Activated CD4-positive, alpha-beta T cell treated with anti-CD3 and anti-CD28 coated beads for 36 hours (primary cell): ENCODE measurements at regions not wholly inside any gene's neighbourhood (a gene's known extent, or its start where the extent isn't known, plus 50 kb on each side); places are given as distances from the start of the nearest gene placed in this dataset.

Source experiments
- ATAC-seq: fragments of 200-7000 bp; cut with Tn5 transposase; one replicate; pipeline ENCODE4 v1.10.0; 2021; ENCODE audit warnings: mild to moderate bottlenecking, moderate library complexity
- CTCF ChIA-PET: fragments of 350-600 bp; sonication (Branson Sonifier 250); formaldehyde crosslinking; loops from one replicate; lab custom pipeline; 2021; ENCODE audit warnings: antibody characterized with exemption; lab: Charles Lee
- POLR2A ChIA-PET: fragments of 350-600 bp; sonication (Branson Sonifier 250); formaldehyde crosslinking; loops from one replicate; lab custom pipeline; 2021; ENCODE audit warnings: antibody characterized with exemption, inconsistent platforms; lab: Charles Lee
- DNase-seq: peaks from one replicate; pipeline ENCODE4 v3.0.0-alpha.2; 2020
- H3K27ac Mint-ChIP-seq: one replicate; pipeline ENCODE4 v1.8.0; 2021; ENCODE audit warnings: mixed read lengths
- H3K27me3 Mint-ChIP-seq: one replicate; pipeline ENCODE4 v1.8.0; 2021; ENCODE audit warnings: mixed read lengths
- H3K36me3 Mint-ChIP-seq: one replicate; pipeline ENCODE4 v1.8.0; 2021; ENCODE audit warnings: low read depth, mixed read lengths
- H3K4me1 Mint-ChIP-seq: one replicate; pipeline ENCODE4 v1.8.0; 2021; ENCODE audit warnings: mixed read lengths
- H3K4me3 Mint-ChIP-seq: one replicate; pipeline ENCODE4 v1.8.0; 2021; ENCODE audit warnings: mild to moderate bottlenecking, moderate library complexity, mixed read lengths
- H3K9me3 Mint-ChIP-seq: one replicate; pipeline ENCODE4 v1.8.0; 2021; ENCODE audit warnings: low read depth, mixed read lengths
- intact Hi-C, 2 experiments: fragments of 100-400 bp; cut with DNase I in 1 of 2; cut with micrococcal nuclease in 1 of 2; formaldehyde crosslinking; loops; one replicate each; pipeline versions ENCODE4 v1.14.2 to v1.15.1; 2022 to 2024; cut with DNase I, micrococcal nuclease

DNA sequence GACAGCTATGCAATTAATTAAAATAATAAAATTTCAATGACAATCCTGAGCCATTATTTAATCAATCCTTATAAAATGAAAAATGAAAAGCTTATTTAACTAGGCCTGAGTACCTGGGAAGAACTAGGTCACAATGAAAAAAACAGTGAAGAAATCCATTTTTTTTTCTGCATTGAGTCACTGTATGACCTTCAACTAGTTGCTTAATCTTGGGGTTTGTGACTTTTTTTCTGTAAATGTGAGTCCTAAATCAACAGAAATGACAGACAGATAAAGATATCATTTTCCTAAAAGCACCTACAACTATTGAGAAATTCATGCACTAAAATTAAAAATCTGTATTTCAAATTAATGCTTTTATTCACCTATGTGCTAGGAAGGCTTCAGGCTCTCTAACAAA, 96.8 kb downstream of the TMEM26 start:
- Mint-ChIP-seq H3K27ac (no peak overlapping the region), H3K4me3 (no peak overlapping the region), H3K27me3 (peaks cover 2% of the 10 kb centered on the region), H3K9me3 (no peaks in the 10 kb centered on the region), H3K36me3 (no peaks in the 10 kb centered on the region), H3K4me1 (no peaks in the 10 kb centered on the region)
- intact Hi-C loops = no loop called here
- ChIA-PET CTCF (no interaction called here), POLR2A (no interaction called here)
- DNase-seq = no peak
- no peak for ATAC-seq

DNA sequence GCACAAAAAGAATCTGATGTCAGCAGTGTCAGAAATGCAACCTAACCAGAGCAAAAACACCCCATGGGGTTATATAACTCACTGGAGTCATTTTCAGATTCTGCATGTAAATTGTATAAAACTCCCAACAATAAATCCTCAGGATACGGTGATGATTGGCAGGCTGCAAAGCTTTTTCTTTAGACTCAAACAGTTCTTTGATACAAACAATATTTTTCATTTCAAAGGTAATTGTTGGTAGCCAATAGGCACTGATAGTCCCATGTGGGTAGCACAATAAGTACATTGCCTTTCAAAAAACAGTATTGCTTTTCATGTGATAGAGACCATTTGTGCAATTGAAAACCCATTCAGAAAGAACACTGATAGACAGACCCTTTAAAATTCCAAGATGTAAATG, 98.0 kb downstream of the TMEM26 start:
- H3K4me1 Mint-ChIP-seq = no peaks in the 10 kb centered on the region
- intact Hi-C loops = no loop called here
- no peak overlapping the region for H3K4me3 Mint-ChIP-seq
- peaks cover 2% of the 10 kb centered on the region for H3K27me3 Mint-ChIP-seq
- DNase-seq (no peak), ATAC-seq (no peak)
- H3K9me3 Mint-ChIP-seq = no peaks in the 10 kb centered on the region
- ChIA-PET POLR2A (no interaction called here), CTCF (no interaction called here)
- H3K36me3 Mint-ChIP-seq = no peaks in the 10 kb centered on the region
- no peak overlapping the region for H3K27ac Mint-ChIP-seq

DNA sequence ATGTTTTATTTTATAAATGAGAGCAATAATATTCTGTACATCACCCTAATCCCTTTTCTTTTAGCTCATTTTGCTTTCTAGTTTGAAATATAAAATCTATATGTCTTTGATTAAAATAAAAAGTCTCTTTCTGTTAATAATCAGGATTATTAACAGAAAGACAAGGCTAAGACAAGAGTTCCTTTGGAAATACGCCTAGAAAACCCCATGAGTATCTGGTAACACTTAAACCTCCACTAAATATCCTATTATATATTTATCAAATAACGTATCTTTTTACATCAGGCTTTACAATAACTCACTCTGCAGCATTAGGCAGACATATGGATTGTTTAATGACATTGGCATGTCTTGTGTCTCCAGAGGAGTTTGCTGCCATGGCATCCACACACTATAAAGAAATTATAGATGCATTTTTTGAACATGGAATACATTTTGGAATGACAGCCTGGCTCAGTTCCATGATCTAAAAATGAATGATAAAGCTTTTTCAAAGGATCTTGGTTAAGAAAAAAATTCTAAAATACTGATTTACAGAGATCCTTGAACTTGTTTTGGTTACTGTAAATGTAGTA, 98.7 kb downstream of the TMEM26 start:
- CTCF ChIA-PET = no interaction called here
- H3K4me1 Mint-ChIP-seq = no peaks in the 10 kb centered on the region

DNA sequence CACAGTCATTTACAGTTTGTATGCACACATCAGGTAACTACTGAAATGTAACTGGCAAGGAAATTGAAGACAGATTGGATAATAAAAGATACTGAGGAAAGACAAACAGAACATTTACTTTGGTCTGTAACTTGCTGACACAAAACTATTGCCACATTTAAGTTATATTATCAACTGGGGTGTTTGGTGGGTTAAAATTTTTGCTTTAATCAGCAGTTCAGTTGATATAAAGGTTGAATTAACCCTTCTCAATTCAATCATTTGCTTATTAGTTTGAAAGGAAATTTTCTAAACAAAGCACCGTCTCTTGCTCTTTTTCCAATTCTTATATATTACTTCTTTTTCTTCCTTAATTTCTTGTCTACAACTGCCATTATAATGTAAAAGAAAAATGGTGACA, 102.4 kb downstream of the TMEM26 start:
- no peak for ATAC-seq

More for the DNA sequence above, 98.7 kb downstream of the TMEM26 start:
- Mint-ChIP-seq H3K27ac (no peak overlapping the region), H3K9me3 (no peaks in the 10 kb centered on the region), H3K27me3 (peaks cover 2% of the 10 kb centered on the region), H3K4me3 (no peak overlapping the region), H3K36me3 (no peaks in the 10 kb centered on the region)
- POLR2A ChIA-PET = no interaction called here
- intact Hi-C loops = no loop called here
- DNase-seq = no peak
- no peak for ATAC-seq

DNA sequence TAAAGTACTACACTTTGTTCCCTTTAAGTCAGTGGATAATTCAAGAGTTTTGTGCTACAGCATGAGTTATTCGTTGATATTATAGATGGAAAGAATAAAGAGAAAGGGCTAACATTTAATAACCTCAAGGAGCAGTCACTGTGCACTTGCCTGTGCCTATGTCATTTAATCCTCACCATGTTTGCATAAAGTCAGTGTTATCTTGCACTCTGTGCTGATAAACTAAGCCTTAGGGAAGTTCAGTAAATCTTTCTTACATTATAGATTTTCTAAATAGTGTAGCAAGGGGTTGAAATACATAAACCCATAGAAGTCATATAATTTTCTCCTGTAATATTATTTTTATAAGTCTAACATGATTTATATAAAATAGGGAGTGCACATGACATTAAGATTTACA, 103.1 kb downstream of the TMEM26 start:
- Mint-ChIP-seq H3K9me3 (no peaks in the 10 kb centered on the region), H3K4me1 (no peaks in the 10 kb centered on the region), H3K27me3 (peaks cover 2% of the 10 kb centered on the region), H3K4me3 (no peak overlapping the region), H3K27ac (no peak overlapping the region), H3K36me3 (no peaks in the 10 kb centered on the region)
- no peak for ATAC-seq
- ChIA-PET CTCF (no interaction called here), POLR2A (no interaction called here)
- DNase-seq = no peak
- intact Hi-C loops = no loop called here

More for the DNA sequence above, 102.4 kb downstream of the TMEM26 start:
- ChIA-PET CTCF (no interaction called here), POLR2A (no interaction called here)
- Mint-ChIP-seq H3K27ac (no peak overlapping the region), H3K4me1 (no peaks in the 10 kb centered on the region), H3K36me3 (no peaks in the 10 kb centered on the region), H3K4me3 (no peak overlapping the region), H3K27me3 (peaks cover 2% of the 10 kb centered on the region), H3K9me3 (no peaks in the 10 kb centered on the region)
- intact Hi-C loops = no loop called here
- DNase-seq = no peak

DNA sequence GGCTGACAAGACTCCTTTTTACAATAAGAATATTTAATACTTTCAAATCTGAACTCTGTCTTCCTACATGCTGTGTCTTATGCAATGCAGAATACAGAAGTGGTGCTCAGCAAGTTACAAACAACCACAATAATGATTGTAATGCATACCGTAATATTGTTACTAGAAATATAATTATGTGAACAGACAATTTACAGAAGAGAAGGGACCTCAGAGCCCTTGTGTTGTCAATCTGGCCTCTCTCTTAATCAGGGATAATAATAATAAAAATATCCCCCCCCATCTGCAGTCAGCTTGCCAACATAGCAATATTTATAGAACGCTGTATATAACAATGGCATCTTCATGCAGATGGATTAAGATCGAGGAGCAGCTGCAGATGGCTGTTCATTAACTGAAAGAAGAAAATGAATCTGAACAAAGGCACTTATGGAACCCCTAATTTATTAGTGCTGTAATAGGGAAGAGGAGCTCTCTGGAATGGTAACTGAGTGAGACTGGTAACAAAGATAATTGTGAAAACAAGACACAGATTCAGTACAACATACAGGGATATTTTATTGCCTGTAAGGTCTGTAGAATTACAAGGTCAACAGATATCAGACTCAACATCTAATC, 106.3 kb downstream of the TMEM26 start:
- no peaks in the 10 kb centered on the region for H3K27me3 Mint-ChIP-seq
- POLR2A ChIA-PET = no interaction called here
- intact Hi-C loops = no loop called here

DNA sequence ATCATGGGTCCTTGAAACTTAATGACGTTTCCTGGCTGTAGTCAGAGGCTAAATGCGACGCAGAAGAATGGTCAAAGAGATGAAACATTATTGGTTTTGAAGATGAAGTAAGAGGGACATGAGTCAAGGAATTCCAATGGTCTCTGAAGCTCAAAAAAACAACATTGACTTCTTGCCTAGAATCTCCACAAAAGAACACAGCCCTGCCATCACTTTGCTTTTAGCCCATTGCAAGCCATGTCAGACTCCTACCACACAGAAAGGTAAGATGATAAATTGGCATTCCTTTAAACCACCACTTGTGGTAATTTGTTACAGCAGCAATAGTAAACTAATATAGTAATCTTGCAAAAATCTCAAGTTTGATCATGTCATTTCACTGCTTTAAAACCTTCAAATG, 109.4 kb downstream of the TMEM26 start:
- H3K27me3 Mint-ChIP-seq = no peaks in the 10 kb centered on the region
- no peaks in the 10 kb centered on the region for H3K36me3 Mint-ChIP-seq
- intact Hi-C loops = no loop called here
- H3K4me3 Mint-ChIP-seq = no peak overlapping the region
- no peak overlapping the region for H3K27ac Mint-ChIP-seq
- H3K4me1 Mint-ChIP-seq = peaks cover 15% of the 10 kb centered on the region
- POLR2A ChIA-PET = no interaction called here
- H3K9me3 Mint-ChIP-seq = no peaks in the 10 kb centered on the region
- DNase-seq (no peak), ATAC-seq (no peak)
- CTCF ChIA-PET = no interaction called here

More for the DNA sequence above, 106.3 kb downstream of the TMEM26 start:
- no peaks in the 10 kb centered on the region for H3K9me3 Mint-ChIP-seq
- no peaks in the 10 kb centered on the region for H3K36me3 Mint-ChIP-seq
- ATAC-seq = no peak
- H3K4me3 Mint-ChIP-seq = no peak overlapping the region
- H3K4me1 Mint-ChIP-seq = peaks cover 15% of the 10 kb centered on the region
- CTCF ChIA-PET = interaction anchor here (1.1 kb wide), 1 partner anchor 15 kb away, joined by 3 read pairs; no protein-coding TSS in a partner anchor
- DNase-seq = no peak
- H3K27ac Mint-ChIP-seq = no peak overlapping the region

DNA sequence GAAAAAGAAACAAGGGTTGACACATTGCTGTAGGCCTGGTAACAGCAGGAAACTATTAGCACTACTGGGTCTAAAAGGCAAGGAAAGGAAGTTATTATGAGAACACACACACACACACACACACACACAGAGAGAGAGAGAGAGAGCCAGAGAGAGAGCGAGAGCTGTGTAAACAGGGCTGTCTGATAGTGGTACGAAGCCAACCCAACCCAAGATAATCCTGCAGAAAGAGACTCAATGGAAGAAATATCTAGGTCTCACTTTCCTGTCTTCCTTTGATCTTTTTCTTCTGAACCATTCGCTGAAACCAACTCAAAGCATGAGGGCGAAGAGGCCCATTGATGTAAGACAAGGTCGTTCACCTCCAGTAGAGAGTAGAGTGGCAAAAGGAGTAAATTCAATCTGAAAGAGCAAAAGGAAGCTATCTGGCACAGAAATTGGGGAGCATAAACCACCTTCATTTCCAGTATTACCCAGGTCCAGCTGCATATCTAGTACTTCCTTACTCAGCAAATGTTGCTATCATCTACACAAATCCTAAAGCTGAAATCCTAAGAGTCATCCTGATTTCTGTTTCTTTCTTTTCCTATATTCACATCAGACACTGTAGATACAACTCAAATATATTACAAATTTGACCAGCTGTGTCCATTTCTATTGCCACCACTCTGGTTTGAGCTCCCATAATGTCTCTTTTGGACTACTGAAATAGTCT, 110.2 kb downstream of the TMEM26 start:
- peaks cover 15% of the 10 kb centered on the region for H3K4me1 Mint-ChIP-seq

DNA sequence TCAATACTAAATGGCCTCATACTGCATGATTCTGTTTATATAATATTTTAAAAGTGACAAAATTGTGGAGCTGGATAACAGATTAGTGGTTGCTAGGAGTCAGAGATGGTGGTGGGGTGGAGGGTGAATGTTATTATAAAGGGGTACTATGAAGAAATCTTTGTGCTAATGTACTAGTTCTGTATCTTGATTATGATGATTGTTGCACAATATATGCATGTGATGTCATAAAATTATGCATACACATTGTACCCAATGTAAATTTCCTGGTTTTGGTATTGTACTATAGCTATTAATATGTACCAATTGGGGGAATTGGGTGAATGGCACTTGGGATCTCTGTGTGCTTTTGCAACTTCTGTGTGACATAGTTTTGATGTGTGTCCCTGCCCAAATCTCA, 112.2 kb downstream of the TMEM26 start:
- Mint-ChIP-seq H3K27ac (no peak overlapping the region), H3K4me3 (no peak overlapping the region), H3K27me3 (peaks cover 2% of the 10 kb centered on the region), H3K9me3 (no peaks in the 10 kb centered on the region), H3K36me3 (no peaks in the 10 kb centered on the region), H3K4me1 (peaks cover 15% of the 10 kb centered on the region)
- ATAC-seq (no peak), DNase-seq (no peak)
- ChIA-PET CTCF (interaction anchor here (0.6 kb wide), 1 partner anchor 516 kb away, joined by 3 read pairs; no protein-coding TSS in a partner anchor), POLR2A (no interaction called here)
- intact Hi-C loops = no loop called here

More for the DNA sequence above, 110.2 kb downstream of the TMEM26 start:
- Mint-ChIP-seq H3K9me3 (no peaks in the 10 kb centered on the region), H3K27ac (no peak overlapping the region), H3K4me3 (no peak overlapping the region), H3K36me3 (no peaks in the 10 kb centered on the region), H3K27me3 (no peaks in the 10 kb centered on the region)
- ChIA-PET CTCF (no interaction called here), POLR2A (no interaction called here)
- ATAC-seq = peak; percentile 44
- DNase-seq = no peak
- intact Hi-C loops = no loop called here

DNA sequence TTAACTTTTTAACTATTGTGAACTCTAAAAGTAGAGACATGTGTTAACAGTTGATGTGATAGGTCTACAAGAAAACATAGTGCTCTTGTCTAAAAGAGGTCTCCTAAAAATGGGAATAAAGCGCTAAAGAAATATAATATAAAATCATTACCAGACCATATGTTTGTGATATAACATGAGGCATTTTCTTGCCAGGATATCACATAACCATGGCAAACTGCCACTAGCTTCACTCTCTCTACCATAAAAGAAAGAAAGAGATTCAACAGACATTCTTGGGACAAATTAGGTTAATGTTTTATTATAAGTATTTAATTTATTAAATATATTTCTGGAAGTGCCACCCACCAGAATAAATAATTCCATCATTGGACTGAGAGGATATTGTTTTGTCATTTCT, 115.0 kb downstream of the TMEM26 start:
- no peak overlapping the region for H3K27ac Mint-ChIP-seq
- H3K9me3 Mint-ChIP-seq = no peaks in the 10 kb centered on the region
- peaks cover 2% of the 10 kb centered on the region for H3K27me3 Mint-ChIP-seq
- intact Hi-C loops = no loop called here
- peaks cover 9% of the 10 kb centered on the region for H3K4me1 Mint-ChIP-seq
- no peak overlapping the region for H3K4me3 Mint-ChIP-seq
- ChIA-PET POLR2A (no interaction called here), CTCF (interaction anchor here (0.7 kb wide), 1 partner anchor 928 kb away, joined by 3 read pairs; no protein-coding TSS in a partner anchor)
- ATAC-seq = no peak
- no peak for DNase-seq
- H3K36me3 Mint-ChIP-seq = no peaks in the 10 kb centered on the region

DNA sequence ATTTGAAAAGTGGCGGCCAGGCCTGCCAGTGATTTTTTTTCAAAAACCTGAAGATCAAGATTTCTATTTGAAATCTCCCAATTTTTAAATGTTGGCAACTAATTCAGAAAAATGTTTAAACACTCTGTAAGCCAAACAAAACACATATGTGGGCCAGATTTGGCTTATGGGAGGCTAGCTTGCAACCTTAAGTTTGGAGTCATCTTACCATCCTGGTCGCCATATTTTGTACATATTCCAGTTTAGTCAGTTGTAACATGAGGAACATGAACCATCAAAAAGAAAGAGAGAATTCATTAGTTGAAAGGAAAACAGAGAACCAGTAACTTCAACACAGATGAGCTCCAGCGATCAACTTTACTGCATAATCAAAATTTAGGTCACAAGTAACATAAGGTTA, 115.4 kb downstream of the TMEM26 start:
- Mint-ChIP-seq H3K36me3 (no peaks in the 10 kb centered on the region), H3K4me1 (peaks cover 5% of the 10 kb centered on the region), H3K4me3 (no peak overlapping the region), H3K27me3 (peaks cover 2% of the 10 kb centered on the region), H3K27ac (no peak overlapping the region), H3K9me3 (no peaks in the 10 kb centered on the region)
- intact Hi-C loops = no loop called here
- ATAC-seq (no peak), DNase-seq (no peak)
- CTCF ChIA-PET = no interaction called here
- POLR2A ChIA-PET = no interaction called here

DNA sequence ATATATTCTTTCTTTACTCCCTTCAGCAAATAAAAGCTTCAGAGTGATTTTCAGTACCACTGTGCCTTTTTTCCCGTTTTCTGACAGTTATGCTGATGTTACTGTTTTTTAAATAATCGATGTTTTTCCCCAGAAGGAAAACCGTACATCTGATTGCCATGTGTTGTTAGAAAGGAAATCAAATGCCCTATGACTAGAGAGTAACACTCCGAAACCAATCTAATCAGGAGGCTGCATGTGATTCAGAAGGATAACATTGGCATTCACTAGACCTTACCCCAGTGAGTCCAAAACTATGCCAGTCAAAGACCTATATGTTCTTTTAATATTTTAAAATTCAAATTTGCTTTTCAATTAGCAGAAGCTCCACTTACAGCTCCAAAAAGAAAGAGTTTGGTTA, 116.3 kb downstream of the TMEM26 start:
- H3K27me3 Mint-ChIP-seq = peaks cover 2% of the 10 kb centered on the region
- H3K27ac Mint-ChIP-seq = no peak overlapping the region
- ATAC-seq (no peak), DNase-seq (no peak)
- H3K4me3 Mint-ChIP-seq = no peak overlapping the region
- H3K9me3 Mint-ChIP-seq = no peaks in the 10 kb centered on the region
- H3K36me3 Mint-ChIP-seq = no peaks in the 10 kb centered on the region
- POLR2A ChIA-PET = no interaction called here
- CTCF ChIA-PET = no interaction called here
- no peaks in the 10 kb centered on the region for H3K4me1 Mint-ChIP-seq
- intact Hi-C loops = no loop called here
